ENCODE measurements at regions not wholly inside any gene's neighbourhood (a gene's known extent, or its start where the extent isn't known, plus 50 kb on each side); places are given as distances from the start of the nearest gene placed in this dataset.

DNA sequence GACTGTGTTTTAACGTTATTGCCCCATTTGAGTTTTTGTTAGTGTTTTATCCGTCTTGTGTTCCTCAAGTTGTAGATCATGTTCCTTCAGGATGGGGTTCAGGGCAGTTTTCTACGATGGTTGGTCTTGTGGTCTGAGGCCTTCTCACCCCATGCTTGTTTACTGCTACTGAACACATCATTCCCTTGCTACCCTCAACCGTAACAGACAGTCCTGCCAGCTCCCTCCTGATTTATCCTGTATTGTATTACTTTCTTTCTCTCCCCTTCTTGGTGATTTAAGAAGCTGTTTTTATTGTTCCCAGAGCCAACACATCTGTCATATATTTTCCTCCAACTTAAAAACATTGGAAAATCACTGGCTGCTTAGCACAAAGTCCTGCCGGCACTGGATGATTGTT, 719.8 kb downstream of the INHBA start:
- no peak overlapping the region for H3K23ac ChIP-seq (ENCODE audit: insufficient read length, low read depth, low read length)

More for the DNA sequence above, 719.8 kb downstream of the INHBA start:
- H3K56ac ChIP-seq (ENCODE audit: insufficient read length, low read depth, low read length) = no peak overlapping the region
- no peak overlapping the region for H4K8ac ChIP-seq (replicated peaks; ENCODE audit: insufficient read length, low read depth, low read length)
- H3K4me1 ChIP-seq (ENCODE audit: insufficient read depth, low read length) = no peaks in the 10 kb centered on the region
- H3K79me1 ChIP-seq (ENCODE audit: insufficient read depth, low read depth, low read length, poor library complexity, severe bottlenecking) = no peaks in the 10 kb centered on the region
- no peak overlapping the region for H3K4me2 ChIP-seq (ENCODE audit: insufficient read depth, insufficient read length, low read length)
- no peak overlapping the region for H2BK120ac ChIP-seq (ENCODE audit: low read depth, low read length, poor library complexity, severe bottlenecking)
- Mint-ChIP-seq H3K4me1 (no peaks in the 10 kb centered on the region), H3K9me3 (peaks cover 0 to 2% of the 10 kb centered on the region in 2 experiments; a peak in 1 of 5 replicates), H3K27ac (no peak overlapping the region), H3K4me3 (no peak overlapping the region), H3K27me3 (ENCODE audit: low read depth) (no peaks in the 10 kb centered on the region), H3K36me3 (ENCODE audit: insufficient read depth in 1 of 3, low read depth in 3 of 3) (peaks cover 0 to 2% (median 0%) of the 10 kb centered on the region in 3 experiments; a peak in 1 of 7 replicates)
- H3K9me3 ChIP-seq (ENCODE audit: control insufficient read depth, low read depth, low read length) = no peaks in the 10 kb centered on the region
- no peaks in the 10 kb centered on the region for H3K23me2 ChIP-seq (ENCODE audit: insufficient read length, low read depth, low read length, poor library complexity, severe bottlenecking)
- no peak overlapping the region for H2BK20ac ChIP-seq (ENCODE audit: low read depth, low read length, poor library complexity, severe bottlenecking)
- H2AK5ac ChIP-seq (ENCODE audit: insufficient read length, low read length) = no peak overlapping the region
- no peak overlapping the region for H3T11ph ChIP-seq (ENCODE audit: low read length)
- H2AFZ ChIP-seq (ENCODE audit: low read length) = no peak overlapping the region
- no peaks in the 10 kb centered on the region for H3K27me3 ChIP-seq (ENCODE audit: insufficient read depth, low read length)
- H3K14ac ChIP-seq (ENCODE audit: insufficient read depth, low read length) = no peak overlapping the region
- no peak overlapping the region for H2BK5ac ChIP-seq (ENCODE audit: insufficient read length, low read length)
- no peak overlapping the region for H3K18ac ChIP-seq (ENCODE audit: insufficient read length, low read depth, low read length)
- H4K5ac ChIP-seq (ENCODE audit: insufficient read length, low read depth, low read length) = no peak overlapping the region
- H3K9ac ChIP-seq (ENCODE audit: extremely low read depth, insufficient read length, low read length) = no peak overlapping the region
- no peak overlapping the region for H3K4ac ChIP-seq (ENCODE audit: low read depth, low read length)
- no CpG with 5 or more reads among the region's 5 CpGs for WGBS (ENCODE audit: extremely low coverage, insufficient read length, low lambda C conversion rate)
- DNase-seq = no peak
- H2BK12ac ChIP-seq (ENCODE audit: insufficient read length, low read depth, low read length) = no peak overlapping the region
- H2BK15ac ChIP-seq (ENCODE audit: low read depth, low read length) = no peak overlapping the region
- no peak overlapping the region for H3K27ac ChIP-seq (ENCODE audit: insufficient read length, low read depth, low read length)
- no peak overlapping the region for H4K91ac ChIP-seq (ENCODE audit: insufficient read length, low read depth, low read length)
- no peaks in the 10 kb centered on the region for H3K79me2 ChIP-seq (ENCODE audit: insufficient read depth, low read length)
- TF ChIP-seq, protein P1, sequence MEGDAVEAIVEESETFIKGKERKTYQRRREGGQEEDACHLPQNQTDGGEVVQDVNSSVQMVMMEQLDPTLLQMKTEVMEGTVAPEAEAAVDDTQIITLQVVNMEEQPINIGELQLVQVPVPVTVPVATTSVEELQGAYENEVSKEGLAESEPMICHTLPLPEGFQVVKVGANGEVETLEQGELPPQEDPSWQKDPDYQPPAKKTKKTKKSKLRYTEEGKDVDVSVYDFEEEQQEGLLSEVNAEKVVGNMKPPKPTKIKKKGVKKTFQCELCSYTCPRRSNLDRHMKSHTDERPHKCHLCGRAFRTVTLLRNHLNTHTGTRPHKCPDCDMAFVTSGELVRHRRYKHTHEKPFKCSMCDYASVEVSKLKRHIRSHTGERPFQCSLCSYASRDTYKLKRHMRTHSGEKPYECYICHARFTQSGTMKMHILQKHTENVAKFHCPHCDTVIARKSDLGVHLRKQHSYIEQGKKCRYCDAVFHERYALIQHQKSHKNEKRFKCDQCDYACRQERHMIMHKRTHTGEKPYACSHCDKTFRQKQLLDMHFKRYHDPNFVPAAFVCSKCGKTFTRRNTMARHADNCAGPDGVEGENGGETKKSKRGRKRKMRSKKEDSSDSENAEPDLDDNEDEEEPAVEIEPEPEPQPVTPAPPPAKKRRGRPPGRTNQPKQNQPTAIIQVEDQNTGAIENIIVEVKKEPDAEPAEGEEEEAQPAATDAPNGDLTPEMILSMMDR (conservative IDR thresholded peaks at IDR 0.05) = no peak
- H4K20me1 ChIP-seq (ENCODE audit: control insufficient read depth, insufficient read depth, insufficient read length) = no peaks in the 10 kb centered on the region

Data from H9 (cell line).